ENCODE measurements at regions not wholly inside any gene's neighbourhood (a gene's known extent, or its start where the extent isn't known, plus 50 kb on each side); places are given as distances from the start of the nearest gene placed in this dataset.
"Not testable (repeated sequence)": the region's sequence is repeated elsewhere in the genome, so short reads cannot be mapped to it uniquely, and the experiment has no call there.

- DNase-seq = no peak
These were observed 653.0 kb upstream of the FAM98A start for GRCh38 chr2:34252111-34252510.

GRCh38 chr2:34251578-34251977 is 652.5 kb upstream of the FAM98A start:
- no peak for DNase-seq

- no peak for DNase-seq
These were observed 645.1 kb upstream of the FAM98A start for GRCh38 chr2:34244195-34244594.

GRCh38 chr2:34242763-34243123 is 643.6 kb upstream of the FAM98A start:
- DNase-seq = no peak

GRCh38 chr2:34241905-34242762 is 643.0 kb upstream of the FAM98A start:
- no peak for DNase-seq

- no peak for DNase-seq
These were observed 640.4 kb upstream of the FAM98A start for GRCh38 chr2:34239511-34239910.

GRCh38 chr2:34234823-34235222 is 635.7 kb upstream of the FAM98A start:
- DNase-seq = no peak

- DNase-seq = no peak
These were observed 630.9 kb upstream of the FAM98A start for GRCh38 chr2:34229998-34230397.

- DNase-seq = no peak
These were observed 616.1 kb upstream of the FAM98A start for GRCh38 chr2:34215174-34215573.

GRCh38 chr2:34210382-34210781 is 611.3 kb upstream of the FAM98A start:
- DNase-seq = not testable (repeated sequence)

GRCh38 chr2:34204560-34204959 is 605.5 kb upstream of the FAM98A start:
- no peak for DNase-seq

GRCh38 chr2:34201099-34201498 is 602.0 kb upstream of the FAM98A start:
- DNase-seq = no peak

GRCh38 chr2:34199971-34200370 is 600.9 kb upstream of the FAM98A start:
- no peak for DNase-seq

- no peak for DNase-seq
These were observed 594.1 kb upstream of the FAM98A start for GRCh38 chr2:34193164-34193563.

- no peak for DNase-seq
These were observed 589.6 kb upstream of the FAM98A start for GRCh38 chr2:34188464-34189303.

GRCh38 chr2:34179511-34179910 is 580.4 kb upstream of the FAM98A start:
- no peak for DNase-seq

- no peak for DNase-seq
These were observed 579.4 kb upstream of the FAM98A start for GRCh38 chr2:34178482-34178881.

GRCh38 chr2:34176693-34177092 is 577.6 kb upstream of the FAM98A start:
- no peak for DNase-seq

GRCh38 chr2:34174506-34174905 is 575.4 kb upstream of the FAM98A start:
- no peak for DNase-seq

GRCh38 chr2:34162231-34162630 is 563.1 kb upstream of the FAM98A start:
- DNase-seq = no peak

GRCh38 chr2:34161549-34161948 is 562.5 kb upstream of the FAM98A start:
- DNase-seq = no peak

GRCh38 chr2:34159901-34160300 is 560.8 kb upstream of the FAM98A start:
- no peak for DNase-seq

- DNase-seq = no peak
These were observed 554.4 kb upstream of the FAM98A start for GRCh38 chr2:34153484-34153883.

GRCh38 chr2:34147780-34148179 is 548.7 kb upstream of the FAM98A start:
- DNase-seq = no peak

Data from T-helper 9 cell (primary cell).